PC-9 (cell line): ENCODE measurements at regions not wholly inside any gene's neighbourhood (a gene's known extent, or its start where the extent isn't known, plus 50 kb on each side); places are given as distances from the start of the nearest gene placed in this dataset.

Experiments
- BruUV-seq: library from RNA; stranded (reverse); fragments of 400-500 nt; replicated peaks from 2 replicates; lab custom pipeline; 2021; lab: Mats Ljungman, UMichigan
- CTCF ChIA-PET: fragments of 300-600 bp; sonication (Branson Sonifier 250); formaldehyde crosslinking; loops from one replicate; lab custom pipeline; 2022; ENCODE audit warnings: antibody characterized with exemption; lab: Charles Lee
- POLR2A ChIA-PET: fragments of 300-600 bp; sonication (Branson Sonifier 250); formaldehyde crosslinking; loops from one replicate; lab custom pipeline; 2022; ENCODE audit warnings: antibody characterized with exemption; ENCODE audit not compliant: unreplicated experiment; lab: Charles Lee
- DNase-seq, 2 experiments: peaks; one replicate each; pipeline versions ENCODE4 v3.0.0 to v3.0.0-alpha.2; 2015 to 2022; ENCODE audit warnings: mixed read lengths in 1 of 2
- H2AFZ ChIP-seq: fragments of 200-600 bp; sonication (generic); 2 replicates; pipeline ENCODE4 v1.8.1; 2017; ENCODE audit warnings: antibody characterized with exemption
- H3F3A ChIP-seq: fragments of 200-600 bp; sonication (generic); 2 replicates; pipeline ENCODE4 v1.8.1; 2017; ENCODE audit warnings: antibody characterized with exemption, mild to moderate bottlenecking, low read depth; ENCODE audit not compliant: insufficient read depth
- H3K27ac ChIP-seq: fragments of 200-600 bp; sonication (generic); 2 replicates; pipeline ENCODE4 v1.6.1; 2016; ENCODE audit warnings: mixed run types
- H3K27me3 ChIP-seq: fragments of 200-600 bp; sonication (generic); 2 replicates; pipeline ENCODE4 v1.6.1; 2016; ENCODE audit warnings: low read depth, mixed run types; ENCODE audit not compliant: insufficient read depth
- H3K36me3 ChIP-seq: fragments of 200-600 bp; sonication (generic); 2 replicates; pipeline ENCODE4 v1.6.1; 2016; ENCODE audit warnings: low read depth, mixed run types
- H3K4me1 ChIP-seq: fragments of 200-600 bp; sonication (generic); replicated peaks from 2 replicates; pipeline ENCODE4 v1.6.1; 2016; ENCODE audit warnings: mixed run types; ENCODE audit not compliant: insufficient read depth
- H3K4me2 ChIP-seq: fragments of 200-600 bp; sonication (generic); 2 replicates; pipeline ENCODE4 v1.6.1; 2017; ENCODE audit warnings: mixed run types
- H3K4me3 ChIP-seq: fragments of 200-600 bp; sonication (generic); 2 replicates; pipeline ENCODE4 v1.6.1; 2016; ENCODE audit warnings: mixed run types
- H3K79me2 ChIP-seq: fragments of 200-600 bp; sonication (generic); 2 replicates; pipeline ENCODE4 v1.6.1; 2017; ENCODE audit warnings: low read depth, mixed run types
- H3K9me2 ChIP-seq: fragments of 200-600 bp; sonication (generic); 2 replicates; pipeline ENCODE4 v1.8.1; 2017; ENCODE audit warnings: mild to moderate bottlenecking; ENCODE audit not compliant: insufficient read depth
- H3K9me3 ChIP-seq: fragments of 200-600 bp; sonication (generic); 2 replicates; pipeline ENCODE4 v1.8.1; 2016; ENCODE audit warnings: low read depth; ENCODE audit not compliant: insufficient read depth
- H4K20me1 ChIP-seq: fragments of 200-600 bp; sonication (generic); 2 replicates; pipeline ENCODE4 v1.8.1; 2017; ENCODE audit not compliant: insufficient read depth
- EZH2 ChIP-seq: fragments of 200-600 bp; sonication (generic); IDR thresholded peaks from 2 replicates; pipeline ENCODE4 v1.8.0; 2017; ENCODE audit warnings: antibody characterized with exemption, low read depth
- intact Hi-C: fragments of 100-400 bp; cut with micrococcal nuclease; formaldehyde crosslinking; loops from one replicate; pipeline ENCODE4 v1.10.0; 2022; ENCODE audit not compliant: unreplicated experiment
- TF ChIP-seq, protein P1 (sequence below): fragments of 200-600 bp; sonication (generic); conservative IDR thresholded peaks from 2 replicates; pipeline ENCODE4 v1.6.1; 2017; ENCODE audit warnings: mixed run types, antibody characterized with exemption, mild to moderate bottlenecking, moderate library complexity

- Histone ChIP-seq H3K27ac (no peak overlapping the region), H2AFZ (no peak overlapping the region), H3K36me3 (no peaks in the 10 kb centered on the region), H3K27me3 (peaks cover 99% of the 10 kb centered on the region), H4K20me1 (no peaks in the 10 kb centered on the region), H3F3A (no peaks in the 10 kb centered on the region), H3K4me1 (no peaks in the 10 kb centered on the region), H3K79me2 (no peaks in the 10 kb centered on the region), H3K9me3 (no peaks in the 10 kb centered on the region), H3K4me2 (no peak overlapping the region), H3K4me3 (no peak overlapping the region), H3K9me2 (no peaks in the 10 kb centered on the region)
- BruUV-seq, result no TSS peak
- ChIA-PET CTCF (no interaction called here), POLR2A (no interaction called here)
- DNase-seq, result no peak
- TF ChIP-seq, protein P1, sequence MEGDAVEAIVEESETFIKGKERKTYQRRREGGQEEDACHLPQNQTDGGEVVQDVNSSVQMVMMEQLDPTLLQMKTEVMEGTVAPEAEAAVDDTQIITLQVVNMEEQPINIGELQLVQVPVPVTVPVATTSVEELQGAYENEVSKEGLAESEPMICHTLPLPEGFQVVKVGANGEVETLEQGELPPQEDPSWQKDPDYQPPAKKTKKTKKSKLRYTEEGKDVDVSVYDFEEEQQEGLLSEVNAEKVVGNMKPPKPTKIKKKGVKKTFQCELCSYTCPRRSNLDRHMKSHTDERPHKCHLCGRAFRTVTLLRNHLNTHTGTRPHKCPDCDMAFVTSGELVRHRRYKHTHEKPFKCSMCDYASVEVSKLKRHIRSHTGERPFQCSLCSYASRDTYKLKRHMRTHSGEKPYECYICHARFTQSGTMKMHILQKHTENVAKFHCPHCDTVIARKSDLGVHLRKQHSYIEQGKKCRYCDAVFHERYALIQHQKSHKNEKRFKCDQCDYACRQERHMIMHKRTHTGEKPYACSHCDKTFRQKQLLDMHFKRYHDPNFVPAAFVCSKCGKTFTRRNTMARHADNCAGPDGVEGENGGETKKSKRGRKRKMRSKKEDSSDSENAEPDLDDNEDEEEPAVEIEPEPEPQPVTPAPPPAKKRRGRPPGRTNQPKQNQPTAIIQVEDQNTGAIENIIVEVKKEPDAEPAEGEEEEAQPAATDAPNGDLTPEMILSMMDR, result no peak
- no peak for TF ChIP-seq EZH2
- intact Hi-C loops, result no loop called here
These were observed 75.2 kb downstream of the YTHDF1 start for GRCh38 chr20:63140514-63141433.

DNA sequence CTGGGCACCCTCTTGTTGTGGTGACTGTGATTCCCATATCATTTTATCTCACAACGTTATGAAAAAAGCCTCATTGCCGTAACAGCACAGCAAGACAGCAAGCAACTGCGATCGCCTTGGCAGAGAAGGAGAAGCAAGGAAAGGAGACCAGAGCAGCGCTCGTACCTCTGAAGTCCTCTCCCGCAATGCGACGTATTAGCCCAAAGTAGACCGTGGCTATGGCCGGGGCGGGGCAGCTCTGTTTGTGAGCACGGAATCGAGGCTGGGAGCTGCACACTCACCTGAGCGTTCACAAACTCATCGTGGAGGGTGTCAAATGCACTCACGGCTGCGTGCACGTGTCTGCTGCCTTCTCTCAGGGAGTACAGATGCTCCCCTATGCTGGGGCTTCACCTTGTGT lies 76.1 kb downstream of the YTHDF1 start:
- H3F3A ChIP-seq, result no peaks in the 10 kb centered on the region
- H3K4me2 ChIP-seq, result no peak overlapping the region
- ChIA-PET CTCF (no interaction called here), POLR2A (no interaction called here)
- H2AFZ ChIP-seq, result no peak overlapping the region
- no peaks in the 10 kb centered on the region for H3K79me2 ChIP-seq
- no peaks in the 10 kb centered on the region for H4K20me1 ChIP-seq
- TF ChIP-seq EZH2, result no peak
- TF ChIP-seq, protein P1, result no peak
- DNase-seq, result no peak
- H3K4me3 ChIP-seq, result no peak overlapping the region
- BruUV-seq, result no TSS peak
- no peaks in the 10 kb centered on the region for H3K36me3 ChIP-seq
- no peak overlapping the region for H3K27ac ChIP-seq
- peaks cover 92% of the 10 kb centered on the region for H3K27me3 ChIP-seq
- H3K4me1 ChIP-seq, result no peaks in the 10 kb centered on the region
- no peaks in the 10 kb centered on the region for H3K9me2 ChIP-seq
- intact Hi-C loops, result no loop called here
- H3K9me3 ChIP-seq, result no peaks in the 10 kb centered on the region

DNA sequence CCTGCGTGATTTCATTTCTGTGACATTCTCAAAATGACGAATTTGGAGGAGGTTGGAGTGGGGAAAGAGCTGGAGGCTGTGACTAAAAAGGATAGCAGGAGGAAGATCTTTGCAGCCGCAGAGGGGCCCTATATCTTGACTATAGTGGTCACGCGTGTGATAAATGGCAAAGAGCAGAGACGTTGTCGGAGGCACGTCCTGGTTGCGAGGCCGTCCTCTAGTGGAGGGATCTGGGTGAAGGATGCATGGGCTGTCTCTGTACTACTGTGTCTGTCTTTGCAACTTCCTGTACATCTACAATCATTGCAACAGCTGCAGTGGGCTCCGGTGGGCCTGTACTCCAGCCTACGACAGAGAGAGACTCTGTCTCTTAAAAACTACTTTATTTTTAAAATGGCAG lies 76.6 kb downstream of the YTHDF1 start:
- TF ChIP-seq EZH2, result no peak
- TF ChIP-seq, protein P1, result no peak
- Histone ChIP-seq H3K4me3 (no peak overlapping the region), H3K79me2 (no peaks in the 10 kb centered on the region), H3K27ac (no peak overlapping the region), H3K27me3 (peaks cover 87% of the 10 kb centered on the region), H3K36me3 (no peaks in the 10 kb centered on the region), H3K9me2 (no peaks in the 10 kb centered on the region), H3K4me1 (no peaks in the 10 kb centered on the region), H2AFZ (no peak overlapping the region), H3K9me3 (no peaks in the 10 kb centered on the region), H3F3A (no peaks in the 10 kb centered on the region), H4K20me1 (no peaks in the 10 kb centered on the region), H3K4me2 (no peak overlapping the region)
- CTCF ChIA-PET, result no interaction called here
- intact Hi-C loops, result no loop called here
- BruUV-seq, result no TSS peak
- DNase-seq, result no peak
- POLR2A ChIA-PET, result no interaction called here
